HG03196 (cell line): ENCODE measurements at regions not wholly inside any gene's neighbourhood (a gene's known extent, or its start where the extent isn't known, plus 50 kb on each side); places are given as distances from the start of the nearest gene placed in this dataset.

Source experiments
- ATAC-seq: cut with Tn5 transposase; IDR thresholded peaks from one replicate; pipeline ENCODE4 v1.9.1; 2021; ENCODE audit not compliant: unreplicated experiment

GRCh38 chr3:102529452-102529851 is 94.6 kb downstream of the ZPLD1 start:
- no peak for ATAC-seq

GRCh38 chr3:102530415-102531181 is 95.8 kb downstream of the ZPLD1 start:
- ATAC-seq, result no peak

GRCh38 chr3:102531686-102532085 is 96.9 kb downstream of the ZPLD1 start:
- ATAC-seq, result no peak

GRCh38 chr3:102532901-102533300 is 98.1 kb downstream of the ZPLD1 start:
- no peak for ATAC-seq

GRCh38 chr3:102533784-102534183 is 99.0 kb downstream of the ZPLD1 start:
- no peak for ATAC-seq

GRCh38 chr3:102536456-102536855 is 101.6 kb downstream of the ZPLD1 start:
- ATAC-seq, result no peak

GRCh38 chr3:102537123-102537522 is 102.3 kb downstream of the ZPLD1 start:
- ATAC-seq, result no peak

GRCh38 chr3:102544741-102545140 is 109.9 kb downstream of the ZPLD1 start:
- ATAC-seq, result no peak

GRCh38 chr3:102545276-102545675 is 110.5 kb downstream of the ZPLD1 start:
- ATAC-seq, result no peak

GRCh38 chr3:102553876-102554275 is 119.1 kb downstream of the ZPLD1 start:
- no peak for ATAC-seq

- no peak for ATAC-seq
These were observed 135.7 kb downstream of the ZPLD1 start for GRCh38 chr3:102570511-102570910.

GRCh38 chr3:102571006-102571405 is 136.2 kb downstream of the ZPLD1 start:
- ATAC-seq, result no peak

- no peak for ATAC-seq
These were observed 137.0 kb downstream of the ZPLD1 start for GRCh38 chr3:102571720-102572384.

- no peak for ATAC-seq
These were observed 138.7 kb downstream of the ZPLD1 start for GRCh38 chr3:102573483-102574028.

- ATAC-seq, result no peak
These were observed 139.5 kb downstream of the ZPLD1 start for GRCh38 chr3:102574355-102574754.

- ATAC-seq, result no peak
These were observed 141.8 kb downstream of the ZPLD1 start for GRCh38 chr3:102576651-102577050.

GRCh38 chr3:102577082-102577789 is 142.4 kb downstream of the ZPLD1 start:
- no peak for ATAC-seq

- no peak for ATAC-seq
These were observed 145.9 kb downstream of the ZPLD1 start for GRCh38 chr3:102580760-102581159.

GRCh38 chr3:102586485-102586884 is 151.7 kb downstream of the ZPLD1 start:
- ATAC-seq, result no peak

- no peak for ATAC-seq
These were observed 159.2 kb downstream of the ZPLD1 start for GRCh38 chr3:102593812-102594602.

GRCh38 chr3:102595057-102595456 is 160.2 kb downstream of the ZPLD1 start:
- no peak for ATAC-seq
